IgD-negative memory B cell (primary cell): ENCODE measurements at regions not wholly inside any gene's neighbourhood (a gene's known extent, or its start where the extent isn't known, plus 50 kb on each side); places are given as distances from the start of the nearest gene placed in this dataset.

Experiments used
- H3K27ac Mint-ChIP-seq, 3 donors: one replicate each; pipeline ENCODE4 v1.8.0; 2020 to 2022; ENCODE audit warnings: mild to moderate bottlenecking in 3 of 3, mixed read lengths in 3 of 3, moderate library complexity in 1 of 3
- H3K27me3 Mint-ChIP-seq: one replicate; pipeline ENCODE4 v1.8.0; 2021; ENCODE audit warnings: mixed read lengths
- H3K36me3 Mint-ChIP-seq: one replicate; pipeline ENCODE4 v1.8.0; 2020; ENCODE audit warnings: mild to moderate bottlenecking, mixed read lengths
- H3K4me1 Mint-ChIP-seq, 3 donors: one replicate each; pipeline ENCODE4 v1.8.0; 2020 to 2022; ENCODE audit warnings: mixed read lengths in 3 of 3, mild to moderate bottlenecking in 1 of 3
- H3K4me3 Mint-ChIP-seq, 4 donors: one replicate each; pipeline ENCODE4 v1.8.0; 2020 to 2022; ENCODE audit warnings: mild to moderate bottlenecking in 4 of 4, mixed read lengths in 4 of 4, moderate library complexity in 3 of 4
- H3K9me3 Mint-ChIP-seq, 3 donors: one replicate each; pipeline ENCODE4 v1.8.0; 2020 to 2021; ENCODE audit warnings: mixed read lengths in 3 of 3, mild to moderate bottlenecking in 1 of 3

- no peaks in the 10 kb centered on the region for H3K9me3 Mint-ChIP-seq
- no peak overlapping the region for H3K4me3 Mint-ChIP-seq
- no peak overlapping the region for H3K27ac Mint-ChIP-seq
- H3K36me3 Mint-ChIP-seq = peaks cover 3% of the 10 kb centered on the region
- H3K4me1 Mint-ChIP-seq = no peaks in the 10 kb centered on the region
- no peaks in the 10 kb centered on the region for H3K27me3 Mint-ChIP-seq
Measured at GRCh38 chrX:19280636-19281035, 63.1 kb upstream of the PDHA1 start.

GRCh38 chrX:19281256-19281655 lies 62.5 kb upstream of the PDHA1 start:
- Mint-ChIP-seq H3K4me1 (no peaks in the 10 kb centered on the region), H3K9me3 (no peaks in the 10 kb centered on the region), H3K27ac (no peak overlapping the region), H3K36me3 (peaks cover 3% of the 10 kb centered on the region), H3K27me3 (no peaks in the 10 kb centered on the region), H3K4me3 (no peak overlapping the region)

- Mint-ChIP-seq H3K9me3 (no peaks in the 10 kb centered on the region), H3K4me1 (no peaks in the 10 kb centered on the region), H3K36me3 (peaks cover 1% of the 10 kb centered on the region), H3K27me3 (peaks cover 5% of the 10 kb centered on the region), H3K27ac (no peak overlapping the region), H3K4me3 (no peak overlapping the region)
Measured at GRCh38 chrX:19283597-19284339, 60.0 kb upstream of the PDHA1 start.

- peaks cover 0 to 2% (median 0%) of the 10 kb centered on the region in 3 donors for H3K9me3 Mint-ChIP-seq
- no peaks in the 10 kb centered on the region for H3K4me1 Mint-ChIP-seq
- H3K36me3 Mint-ChIP-seq = peaks cover 1% of the 10 kb centered on the region
- H3K27ac Mint-ChIP-seq = no peak overlapping the region
- peaks cover 5% of the 10 kb centered on the region for H3K27me3 Mint-ChIP-seq
- no peak overlapping the region for H3K4me3 Mint-ChIP-seq
Measured at GRCh38 chrX:19285857-19286256, 57.9 kb upstream of the PDHA1 start.

- Mint-ChIP-seq H3K4me1 (no peaks in the 10 kb centered on the region), H3K9me3 (peaks cover 0 to 4% (median 0%) of the 10 kb centered on the region in 3 donors), H3K36me3 (peaks cover 1% of the 10 kb centered on the region), H3K27ac (no peak overlapping the region), H3K4me3 (no peak overlapping the region), H3K27me3 (peaks cover 7% of the 10 kb centered on the region)
Measured at GRCh38 chrX:19291086-19291485, 52.6 kb upstream of the PDHA1 start.

GRCh38 chrX:19293606-19294325 lies 50.0 kb upstream of the PDHA1 start:
- Mint-ChIP-seq H3K27ac (no peak overlapping the region), H3K27me3 (peaks cover 2% of the 10 kb centered on the region), H3K4me1 (no peaks in the 10 kb centered on the region), H3K9me3 (peaks cover 0 to 4% (median 0%) of the 10 kb centered on the region in 3 donors), H3K4me3 (no peak overlapping the region), H3K36me3 (no peaks in the 10 kb centered on the region)
